ENCODE measurements at regions not wholly inside any gene's neighbourhood (a gene's known extent, or its start where the extent isn't known, plus 50 kb on each side); places are given as distances from the start of the nearest gene placed in this dataset.

DNA sequence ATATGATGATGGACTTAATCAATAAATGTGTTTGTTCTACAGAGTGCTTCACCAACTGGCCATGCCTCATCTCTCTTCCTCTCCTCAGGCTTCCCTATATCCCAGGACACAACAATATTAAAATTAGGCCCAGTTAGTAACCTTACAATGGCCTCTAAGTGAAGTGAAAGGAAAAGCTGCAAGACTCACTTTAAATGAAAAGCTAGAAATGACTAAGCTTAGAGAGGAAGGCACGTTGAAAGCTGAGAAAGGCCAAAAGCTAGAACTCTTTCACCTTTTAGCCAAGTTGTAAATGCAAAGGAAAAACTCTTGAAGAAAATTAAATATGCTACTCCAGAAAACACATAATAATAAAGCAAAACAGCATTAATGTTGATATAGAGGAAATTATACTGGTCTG lies 1010.3 kb downstream of the NAALADL2 start:
- H3K4me3 ChIP-seq (ENCODE audit: low read length), result no peak overlapping the region
- TF ChIP-seq, protein P1, sequence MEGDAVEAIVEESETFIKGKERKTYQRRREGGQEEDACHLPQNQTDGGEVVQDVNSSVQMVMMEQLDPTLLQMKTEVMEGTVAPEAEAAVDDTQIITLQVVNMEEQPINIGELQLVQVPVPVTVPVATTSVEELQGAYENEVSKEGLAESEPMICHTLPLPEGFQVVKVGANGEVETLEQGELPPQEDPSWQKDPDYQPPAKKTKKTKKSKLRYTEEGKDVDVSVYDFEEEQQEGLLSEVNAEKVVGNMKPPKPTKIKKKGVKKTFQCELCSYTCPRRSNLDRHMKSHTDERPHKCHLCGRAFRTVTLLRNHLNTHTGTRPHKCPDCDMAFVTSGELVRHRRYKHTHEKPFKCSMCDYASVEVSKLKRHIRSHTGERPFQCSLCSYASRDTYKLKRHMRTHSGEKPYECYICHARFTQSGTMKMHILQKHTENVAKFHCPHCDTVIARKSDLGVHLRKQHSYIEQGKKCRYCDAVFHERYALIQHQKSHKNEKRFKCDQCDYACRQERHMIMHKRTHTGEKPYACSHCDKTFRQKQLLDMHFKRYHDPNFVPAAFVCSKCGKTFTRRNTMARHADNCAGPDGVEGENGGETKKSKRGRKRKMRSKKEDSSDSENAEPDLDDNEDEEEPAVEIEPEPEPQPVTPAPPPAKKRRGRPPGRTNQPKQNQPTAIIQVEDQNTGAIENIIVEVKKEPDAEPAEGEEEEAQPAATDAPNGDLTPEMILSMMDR (conservative IDR thresholded peaks at IDR 0.05; ENCODE audit: low read depth, low read length), result no peak
- no peak for DNase-seq (ENCODE audit: low read depth)

GRCh38 chr3:175868626-175869025 lies 1009.5 kb downstream of the NAALADL2 start:
- no peak overlapping the region for H3K4me3 ChIP-seq (ENCODE audit: low read length)
- DNase-seq (ENCODE audit: low read depth), result no peak
- TF ChIP-seq, protein P1 (conservative IDR thresholded peaks at IDR 0.05; ENCODE audit: low read depth, low read length), result no peak

- TF ChIP-seq, protein P1 (conservative IDR thresholded peaks at IDR 0.05; ENCODE audit: low read depth, low read length), result no peak
- DNase-seq (ENCODE audit: low read depth), result no peak
These were observed 1006.6 kb downstream of the NAALADL2 start for GRCh38 chr3:175865724-175866123.

GRCh38 chr3:175861916-175862315 lies 1002.8 kb downstream of the NAALADL2 start:
- no peak for DNase-seq (ENCODE audit: low read depth)
- TF ChIP-seq, protein P1 (conservative IDR thresholded peaks at IDR 0.05; ENCODE audit: low read depth, low read length), result no peak
- H3K4me3 ChIP-seq (ENCODE audit: low read length), result no peak overlapping the region

More at GRCh38 chr3:175865724-175866123, 1006.6 kb downstream of the NAALADL2 start:
- no peak overlapping the region for H3K4me3 ChIP-seq (ENCODE audit: low read length)
